GM21786 (cell line): ENCODE measurements at regions not wholly inside any gene's neighbourhood (a gene's known extent, or its start where the extent isn't known, plus 50 kb on each side); places are given as distances from the start of the nearest gene placed in this dataset.
"Not testable (repeated sequence)": the region's sequence is repeated elsewhere in the genome, so short reads cannot be mapped to it uniquely, and the experiment has no call there.

Source experiments
- ATAC-seq: cut with Tn5 transposase; IDR thresholded peaks from one replicate; pipeline ENCODE4 v1.9.1; 2021; ENCODE audit not compliant: unreplicated experiment

DNA sequence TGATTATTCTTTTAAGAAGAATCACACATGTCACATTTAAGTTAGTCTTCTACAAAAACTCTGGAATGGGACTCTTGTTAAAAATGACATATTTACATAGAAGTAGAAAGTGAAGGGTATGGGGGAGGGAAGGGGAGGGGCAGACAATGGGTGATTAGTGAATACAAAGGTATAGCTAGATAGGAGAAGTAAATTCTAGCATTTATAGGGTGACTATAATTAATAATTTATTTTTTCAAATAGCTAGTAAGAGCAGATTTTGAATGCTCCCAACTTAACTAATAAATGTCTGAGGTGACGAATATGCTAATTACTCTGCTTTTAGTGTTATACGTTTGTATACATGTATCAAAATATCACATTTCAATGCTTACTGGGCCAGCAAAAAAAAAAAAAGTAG, 59.4 kb downstream of the BLTP3B start:
- no peak for ATAC-seq

DNA sequence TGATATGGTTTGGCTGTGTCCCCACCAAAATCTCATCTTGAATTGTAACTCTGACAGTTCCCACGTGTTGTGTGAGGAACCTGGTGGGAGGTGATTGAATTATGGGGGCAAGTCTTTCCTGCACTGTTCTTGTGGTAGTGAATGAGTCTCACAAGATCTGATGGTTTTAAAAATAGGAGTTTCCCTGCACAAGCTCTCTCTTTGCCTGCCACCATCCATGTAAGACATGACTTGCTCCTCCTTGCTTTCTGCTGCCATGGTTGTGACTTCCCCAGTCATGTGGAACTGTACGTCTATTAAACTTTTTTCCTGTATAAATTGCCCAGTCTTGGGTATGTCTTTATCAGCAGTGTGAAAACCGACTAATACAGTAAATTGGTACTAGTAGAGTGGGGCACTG, 63.9 kb downstream of the BLTP3B start:
- ATAC-seq, result not testable (repeated sequence)

DNA sequence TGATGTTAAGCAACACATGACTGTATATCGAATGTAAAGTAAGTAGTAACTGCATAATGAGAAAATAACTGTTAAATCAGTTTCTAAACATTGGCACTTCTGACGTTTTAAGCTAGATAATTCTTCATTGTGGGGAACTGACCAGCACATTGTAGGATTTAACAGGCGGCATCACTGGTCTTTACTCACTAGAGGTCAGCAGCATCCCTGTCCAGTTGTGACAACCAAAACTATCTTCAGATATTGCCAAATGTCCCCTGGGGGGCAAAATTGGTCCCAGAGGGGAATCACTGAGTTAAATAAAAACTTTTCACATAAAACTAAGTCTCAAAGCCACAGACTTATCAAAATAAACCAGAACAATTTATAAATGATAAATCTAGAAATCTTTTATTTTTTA, 65.3 kb downstream of the BLTP3B start:
- ATAC-seq, result no peak

DNA sequence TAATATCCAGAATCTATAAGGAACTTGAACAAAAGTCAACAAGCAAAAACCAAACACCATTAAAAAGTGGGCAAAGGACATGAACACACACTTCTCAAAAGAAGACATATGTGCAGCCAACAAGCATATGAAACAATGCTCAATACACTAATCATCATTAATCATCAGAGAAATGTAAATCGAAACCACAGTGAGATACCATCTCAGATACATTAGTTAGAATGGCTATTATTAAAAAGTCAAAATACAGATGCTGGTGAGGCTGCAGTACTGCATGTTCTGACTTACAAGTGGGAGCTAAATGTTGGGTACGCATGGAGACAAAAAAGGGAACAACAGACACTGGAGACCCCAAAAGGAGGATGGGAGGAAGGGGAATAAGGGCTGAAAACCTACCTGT, 67.1 kb downstream of the BLTP3B start:
- ATAC-seq, result no peak

DNA sequence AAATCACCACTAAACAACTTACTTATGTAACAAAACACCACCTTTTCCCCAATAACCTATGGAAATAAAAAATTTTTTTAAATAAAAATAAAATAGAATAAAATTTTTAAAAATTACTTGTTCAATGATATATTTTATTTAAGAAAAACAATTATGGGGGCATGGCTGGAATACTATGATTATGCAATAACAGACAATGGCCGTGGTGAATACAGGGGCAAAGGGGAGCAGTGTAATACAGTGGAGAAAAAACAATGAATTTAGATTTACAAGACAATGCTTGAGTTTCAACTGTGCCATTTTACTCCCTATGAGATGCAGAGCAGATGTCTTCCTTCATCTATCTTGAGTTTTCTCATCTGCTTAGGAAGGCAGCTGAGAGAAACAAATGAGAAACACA, 72.9 kb downstream of the BLTP3B start:
- no peak for ATAC-seq

DNA sequence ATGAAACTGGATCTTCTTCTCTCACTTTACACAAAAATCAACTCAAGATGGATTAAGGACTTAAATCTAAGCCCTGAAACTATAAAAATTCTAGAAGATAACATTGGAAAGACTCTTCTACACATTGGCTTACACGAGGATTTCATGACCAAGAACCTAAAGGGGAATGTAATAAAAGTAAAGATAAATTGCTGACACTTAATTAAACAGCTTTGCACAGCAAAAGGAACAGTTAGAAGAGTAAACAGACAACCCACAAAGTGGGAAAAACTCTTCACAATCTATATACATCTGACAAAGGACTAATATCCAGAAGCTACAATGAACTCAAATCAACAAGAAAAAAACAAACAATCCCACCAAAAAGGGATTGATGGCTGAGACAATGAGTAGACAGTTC, 74.4 kb downstream of the BLTP3B start:
- ATAC-seq, result no peak

DNA sequence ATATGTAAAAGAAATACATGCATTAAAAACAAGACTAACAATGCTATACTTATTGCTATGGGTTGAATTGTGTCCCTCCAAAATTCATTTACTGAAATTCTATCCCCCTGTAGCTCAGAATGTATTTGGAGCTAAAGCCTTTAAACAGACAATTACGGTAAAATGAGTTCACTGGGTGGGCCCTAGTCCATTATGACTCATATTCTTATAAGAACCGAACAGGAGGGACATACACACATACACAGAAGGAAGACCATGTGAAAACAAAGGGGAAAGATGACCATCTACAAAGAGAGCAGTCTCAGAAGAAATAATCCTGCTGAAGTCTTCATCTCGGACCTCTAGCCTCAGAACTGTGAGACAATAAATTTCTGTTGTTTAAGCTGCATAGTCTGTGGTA, 77.1 kb upstream of the ANKS1B start:
- ATAC-seq, result no peak

DNA sequence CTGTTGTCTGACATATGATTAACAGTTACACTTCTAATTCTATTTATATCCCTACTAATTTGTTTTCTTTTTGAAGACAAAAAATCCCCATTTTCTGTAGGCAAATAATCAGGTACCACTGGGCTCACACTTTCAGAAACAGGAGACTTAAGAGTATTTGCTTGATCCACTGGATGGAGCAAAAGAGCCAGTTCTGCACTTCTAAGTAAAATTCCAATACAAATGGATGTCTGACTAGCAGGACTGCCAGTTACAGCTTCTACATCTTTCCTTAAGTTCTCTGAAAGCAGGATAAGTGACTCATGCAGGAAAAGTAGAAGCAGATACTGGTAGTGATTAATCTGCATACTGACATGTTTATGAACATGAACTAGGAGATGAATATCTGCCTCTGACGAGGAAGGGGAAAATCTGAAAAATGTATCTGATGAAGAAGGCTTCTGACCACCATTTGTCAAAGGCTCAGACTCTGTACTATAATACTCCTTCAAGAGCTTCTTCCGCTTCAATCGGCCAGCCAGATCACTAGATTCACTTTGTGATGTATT, 73.8 kb upstream of the ANKS1B start:
- peak; percentile 42 for ATAC-seq

DNA sequence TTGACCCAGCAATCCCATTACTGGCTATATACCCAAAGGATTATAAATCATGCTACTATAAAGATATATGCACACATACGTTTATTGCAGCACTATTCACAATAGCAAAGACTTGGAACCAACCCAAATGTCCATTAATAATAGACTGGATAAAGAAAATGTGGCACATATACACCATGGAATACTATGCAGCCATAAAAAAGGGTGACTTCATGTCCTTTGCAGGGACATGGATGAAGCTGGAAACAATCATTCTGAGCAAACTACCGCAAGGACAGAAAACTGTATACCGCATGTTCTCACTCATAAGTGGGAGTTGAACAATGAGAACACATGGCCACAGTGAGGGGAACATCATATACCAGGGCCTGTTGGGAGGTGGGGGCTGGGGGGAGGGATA, 61.5 kb upstream of the ANKS1B start:
- not testable (repeated sequence) for ATAC-seq

DNA sequence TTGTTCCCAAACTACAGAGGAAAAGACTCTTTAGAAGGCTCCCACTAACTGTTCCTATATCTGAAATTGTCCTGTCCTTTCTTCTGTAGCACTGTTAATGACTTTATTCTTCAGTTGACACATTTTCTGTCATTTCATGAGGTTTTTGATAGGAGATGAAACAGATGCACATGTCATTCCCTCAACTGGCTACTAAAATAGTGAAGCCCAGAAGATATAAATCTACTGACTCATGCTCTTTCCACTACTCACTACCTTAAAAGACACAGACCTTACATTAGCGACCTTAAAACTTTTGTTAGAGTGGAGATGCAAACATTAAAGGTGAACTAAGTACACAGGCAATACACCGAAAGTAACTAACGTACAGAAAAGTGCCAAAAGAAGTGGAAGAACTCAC, 59.5 kb upstream of the ANKS1B start:
- ATAC-seq, result no peak

DNA sequence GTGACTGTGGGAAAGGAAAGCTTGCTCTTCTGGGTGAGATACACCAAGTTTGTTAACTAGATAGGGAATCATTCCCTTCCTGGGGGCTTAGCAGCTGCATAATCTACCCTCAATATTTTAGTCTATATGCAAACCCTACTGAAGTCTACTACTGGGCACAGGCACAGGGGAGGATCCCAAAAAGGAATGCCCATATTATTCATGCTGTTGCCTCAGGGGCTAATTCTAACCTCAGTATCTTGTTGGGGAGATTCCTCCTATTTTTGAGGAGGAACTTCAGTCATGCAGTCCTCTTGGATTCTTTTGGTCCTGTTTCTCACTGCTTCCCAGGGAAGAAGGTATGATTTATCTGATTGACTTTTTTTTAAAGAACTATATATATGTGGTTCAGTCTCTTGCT, 58.9 kb upstream of the ANKS1B start:
- ATAC-seq, result no peak
